SK-N-SH treated with all-trans-retinoic acid at 6 μM for 48 hours (cell line): ENCODE measurements at regions not wholly inside any gene's neighbourhood (a gene's known extent, or its start where the extent isn't known, plus 50 kb on each side); places are given as distances from the start of the nearest gene placed in this dataset.

Source experiments
- BACH2 ChIP-seq: fragments of 250-450 bp; sonication (Bioruptor Pico); IDR thresholded peaks from 2 replicates; pipeline ENCODE4 v1.9.0; 2021; ENCODE audit warnings: mild to moderate bottlenecking, borderline replicate concordance
- CREB5 ChIP-seq: fragments of 250-450 bp; sonication (Bioruptor Pico); IDR thresholded peaks from 2 replicates; pipeline ENCODE4 v1.5.1; 2020; ENCODE audit warnings: low read depth, mild to moderate bottlenecking, moderate library complexity
- PATZ1 ChIP-seq: fragments of 250-450 bp; sonication (Bioruptor Pico); IDR thresholded peaks from 2 replicates; pipeline ENCODE4 v1.8.0; 2020; ENCODE audit warnings: mild to moderate bottlenecking, moderate library complexity, borderline replicate concordance
- RARB ChIP-seq: fragments of 250-450 bp; sonication (Bioruptor Pico); IDR thresholded peaks from 2 replicates; pipeline ENCODE4 v1.8.0; 2021; ENCODE audit warnings: mild to moderate bottlenecking, moderate library complexity
- TCF4 ChIP-seq: fragments of 250-450 bp; sonication (Bioruptor Pico); IDR thresholded peaks from 2 replicates; pipeline ENCODE4 v1.8.0; 2021; ENCODE audit warnings: mild to moderate bottlenecking, moderate library complexity, borderline replicate concordance
- ZNF565 ChIP-seq: fragments of 450-650 bp; formaldehyde crosslinking; conservative IDR thresholded peaks from 2 replicates; pipeline ENCODE4 v1.5.0; 2020; ENCODE audit warnings: low read depth, mild to moderate bottlenecking, moderate library complexity
- ZNF70 ChIP-seq: fragments of 450-650 bp; formaldehyde crosslinking; IDR thresholded peaks from 2 replicates; pipeline ENCODE4 v1.5.0; 2020; ENCODE audit warnings: mild to moderate bottlenecking, moderate library complexity
- ZNF8 ChIP-seq: fragments of 450-650 bp; formaldehyde crosslinking; IDR thresholded peaks from 2 replicates; pipeline ENCODE4 v1.5.0; 2020; ENCODE audit warnings: mild to moderate bottlenecking, moderate library complexity

DNA sequence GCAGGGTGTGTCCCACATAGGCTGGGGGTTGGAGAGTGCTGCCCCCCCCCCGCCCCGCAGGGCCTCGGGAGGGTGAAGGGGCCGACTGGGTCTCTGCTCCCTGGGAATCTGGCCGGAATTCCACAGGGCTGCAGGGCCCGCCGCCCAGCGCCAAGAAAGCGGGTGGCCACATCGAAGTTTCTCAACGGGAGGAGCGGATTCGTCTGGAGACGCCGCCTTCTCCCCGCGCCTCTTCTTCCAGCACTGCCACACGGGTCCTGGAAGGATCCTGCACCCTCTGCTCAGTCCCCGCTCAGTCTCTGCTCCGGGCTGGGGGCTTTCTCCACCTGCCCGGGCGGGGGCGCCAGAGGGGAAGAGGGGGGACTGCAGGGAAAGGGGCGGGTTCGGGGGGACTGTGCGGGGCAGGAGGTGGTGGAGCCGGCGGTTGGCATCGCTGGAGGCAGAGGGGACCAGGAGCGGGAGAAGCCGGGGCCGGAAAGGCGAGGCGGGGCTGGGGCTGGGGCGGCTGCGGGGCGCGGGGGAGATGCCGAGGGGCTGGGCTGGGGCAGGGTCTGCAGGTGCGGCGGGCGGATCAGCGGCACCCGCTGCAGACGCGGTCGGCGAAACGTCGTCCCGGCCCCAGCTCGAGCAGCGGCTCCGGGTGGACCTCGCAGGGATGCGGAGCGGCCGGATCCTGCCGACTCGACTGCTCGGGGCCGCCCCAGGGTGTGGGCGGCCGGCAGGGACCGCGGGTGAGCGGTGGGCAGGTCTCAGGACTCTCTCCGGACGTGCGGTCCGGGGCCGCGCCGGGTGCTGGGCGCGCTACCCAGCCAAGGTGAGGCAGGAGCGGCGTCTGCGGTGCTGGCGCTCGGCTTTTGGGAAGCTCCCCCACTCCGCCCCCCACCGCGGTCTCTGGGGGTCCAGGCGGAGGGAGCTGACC is 811.4 kb upstream of the TMEM132C start:
- TF ChIP-seq PATZ1 (CRISPR knock-in tag), result no peak
- TF ChIP-seq BACH2 (CRISPR knock-in tag), result no peak
- TF ChIP-seq CREB5, result no peak
- TF ChIP-seq ZNF70 (CRISPR knock-in tag), result no peak
- no peak for TF ChIP-seq ZNF565 (CRISPR knock-in tag)
- no peak for TF ChIP-seq RARB (CRISPR knock-in tag)
- TF ChIP-seq TCF4, result no peak
- TF ChIP-seq ZNF8 (CRISPR knock-in tag), result no peak
